H1 (cell line): ENCODE measurements at regions not wholly inside any gene's neighbourhood (a gene's known extent, or its start where the extent isn't known, plus 50 kb on each side); places are given as distances from the start of the nearest gene placed in this dataset.

ENCODE experiments used
- CTCF ChIA-PET: fragments of 300-600 bp; sonication (Branson Sonifier 250); formaldehyde crosslinking; loops from one replicate; lab custom pipeline; 2021; ENCODE audit not compliant: partially characterized antibody; lab: Charles Lee
- POLR2A ChIA-PET: fragments of 300-600 bp; sonication (Branson Sonifier 250); formaldehyde crosslinking; loops from one replicate; lab custom pipeline; 2021; ENCODE audit warnings: inconsistent platforms; ENCODE audit not compliant: partially characterized antibody; lab: Charles Lee
- DNase-seq, 2 experiments: peaks; one replicate each; pipeline versions ENCODE4 v3.0.0 to v3.0.0-alpha.2; 2010 to 2022; ENCODE audit warnings: low spot score in 2 of 2, low read depth in 1 of 2, mixed read lengths in 1 of 2
- FAIRE-seq: peaks from 2 replicates; lab custom pipeline; 2011; peaks lifted over from hg19 to GRCh38; lab: Jason Lieb, UNC
- H2AFZ ChIP-seq: 2 replicates; pipeline ENCODE4 v1.8.1; 2012; ENCODE audit warnings: low read length, inconsistent platforms
- H2AK5ac ChIP-seq: 2 replicates; pipeline ENCODE4 v1.6.1; 2013; ENCODE audit warnings: low read depth, low read length
- H2BK120ac ChIP-seq: replicated peaks from 2 replicates; pipeline ENCODE3; 2013; ENCODE audit warnings: low read depth, low read length, inconsistent platforms
- H2BK12ac ChIP-seq: 2 replicates; pipeline ENCODE4 v1.6.1; 2013; ENCODE audit warnings: low read depth, low read length
- H2BK15ac ChIP-seq: 2 replicates; pipeline ENCODE4 v1.6.1; 2013; ENCODE audit warnings: low read length
- H2BK20ac ChIP-seq: 2 replicates; pipeline ENCODE4 v1.6.1; 2013; ENCODE audit warnings: low read length
- H2BK5ac ChIP-seq: 2 replicates; pipeline ENCODE4 v1.6.1; 2013; ENCODE audit warnings: low read depth, low read length
- H3K14ac ChIP-seq: 2 replicates; pipeline ENCODE4 v1.6.1; 2013; ENCODE audit warnings: inconsistent platforms; ENCODE audit not compliant: insufficient read length
- H3K18ac ChIP-seq: 2 replicates; pipeline ENCODE4 v1.6.1; 2013; ENCODE audit warnings: low read length; ENCODE audit errors: extremely low read depth
- H3K23ac ChIP-seq: 2 replicates; pipeline ENCODE4 v1.6.1; 2013; ENCODE audit warnings: inconsistent platforms; ENCODE audit not compliant: insufficient read length
- H3K23me2 ChIP-seq: 2 replicates; pipeline ENCODE4 v1.6.1; 2013; ENCODE audit warnings: low read depth, low read length
- H3K27ac ChIP-seq: 2 replicates; pipeline ENCODE4 v1.6.1; 2011; ENCODE audit warnings: low read depth, low read length, inconsistent platforms
- H3K27me3 ChIP-seq, 4 experiments: replicated peaks in 1 of 4; 1 replicate in 1 of 4; 2 replicates in 3 of 4; pipeline versions ENCODE4 v1.6.1 to v1.8.1; 2011 to 2013; ENCODE audit warnings: low read length in 3 of 4, mild to moderate bottlenecking in 3 of 4, inconsistent platforms in 2 of 4, mixed read lengths in 2 of 4, moderate library complexity in 1 of 4; ENCODE audit not compliant: control insufficient read depth in 3 of 4, insufficient read depth in 3 of 4; ENCODE audit errors: extremely low read depth in 1 of 4
- H3K36me3 ChIP-seq, 4 experiments: 2 replicates each; pipeline versions ENCODE4 v1.6.1 to v1.8.1; 2011 to 2013; ENCODE audit warnings: mild to moderate bottlenecking in 4 of 4, low read length in 3 of 4, moderate library complexity in 2 of 4, control low read depth in 1 of 4, inconsistent platforms in 1 of 4; ENCODE audit not compliant: insufficient read depth in 4 of 4, control insufficient read depth in 2 of 4
- H3K4ac ChIP-seq: replicated peaks from 2 replicates; pipeline ENCODE3; 2013; ENCODE audit warnings: low read length, low read depth, mixed read lengths, inconsistent platforms; ENCODE audit not compliant: insufficient read length
- H3K4me1 ChIP-seq, 4 experiments: replicated peaks in 1 of 4; 1 replicate in 1 of 4; 2 replicates in 3 of 4; pipeline versions ENCODE4 v1.6.1 to v1.8.1; 2011 to 2013; ENCODE audit warnings: low read length in 3 of 4, inconsistent platforms in 2 of 4, mixed read lengths in 1 of 4; ENCODE audit not compliant: insufficient read depth in 4 of 4, control insufficient read depth in 3 of 4
- H3K4me2 ChIP-seq, 2 experiments: 2 replicates each; pipeline versions ENCODE4 v1.6.1 to v1.8.1; 2011 to 2013; ENCODE audit warnings: low read depth in 2 of 2, low read length in 2 of 2, control low read depth in 1 of 2, inconsistent platforms in 1 of 2, mild to moderate bottlenecking in 1 of 2; ENCODE audit not compliant: insufficient read depth in 1 of 2
- H3K4me3 ChIP-seq, 4 experiments: fragments of 200-600, 300-600 bp in 1 of 4; sonication (generic), shearing (Covaris generic), sonication (Bioruptor Twin) in 1 of 4; 2 replicates each; pipeline versions ENCODE4 v1.5.1 to v1.8.1; 2011 to 2016; ENCODE audit warnings: low read length in 4 of 4, low read depth in 3 of 4, control low read depth in 2 of 4, inconsistent platforms in 2 of 4, mild to moderate bottlenecking in 2 of 4, mixed read lengths in 1 of 4, moderate library complexity in 1 of 4; ENCODE audit not compliant: insufficient read depth in 2 of 4; ENCODE audit errors: extremely low read depth in 1 of 4
- H3K56ac ChIP-seq: replicated peaks from 2 replicates; pipeline ENCODE3; 2013; ENCODE audit warnings: low read depth, mild to moderate bottlenecking, mixed read lengths, low read length, inconsistent platforms; ENCODE audit not compliant: insufficient read length
- H3K79me1 ChIP-seq: 2 replicates; pipeline ENCODE4 v1.6.1; 2013; ENCODE audit warnings: low read depth, low read length, control low read depth
- H3K79me2 ChIP-seq, 2 experiments: 2 replicates each; pipeline versions ENCODE4 v1.6.1 to v1.8.1; 2012 to 2013; ENCODE audit warnings: low read length in 2 of 2, mild to moderate bottlenecking in 2 of 2, inconsistent platforms in 1 of 2; ENCODE audit not compliant: insufficient read depth in 2 of 2, control insufficient read depth in 1 of 2
- H3K9ac ChIP-seq, 4 experiments: replicated peaks in 1 of 4; 1 replicate in 1 of 4; 2 replicates in 3 of 4; pipeline versions ENCODE4 v1.6.1 to v1.8.1; 2011 to 2013; ENCODE audit warnings: low read depth in 3 of 4, low read length in 3 of 4, control low read depth in 2 of 4, mild to moderate bottlenecking in 2 of 4, moderate library complexity in 2 of 4, inconsistent platforms in 1 of 4; ENCODE audit errors: extremely low read depth in 1 of 4
- H3K9me3 ChIP-seq, 2 experiments: 2 replicates each; pipeline versions ENCODE4 v1.6.1 to v1.8.1; 2012 to 2013; ENCODE audit warnings: mild to moderate bottlenecking in 2 of 2, moderate library complexity in 2 of 2, control low read depth in 1 of 2, inconsistent platforms in 1 of 2, low read depth in 1 of 2, low read length in 1 of 2, mixed read lengths in 1 of 2; ENCODE audit not compliant: insufficient read depth in 2 of 2
- H4K20me1 ChIP-seq, 2 experiments: replicated peaks in 1 of 2; 2 replicates each; pipeline versions ENCODE3 to v1.8.1; 2011 to 2013; ENCODE audit warnings: inconsistent platforms in 2 of 2, low read length in 2 of 2, mild to moderate bottlenecking in 1 of 2; ENCODE audit not compliant: insufficient read depth in 2 of 2, control insufficient read depth in 1 of 2
- H4K5ac ChIP-seq: 2 replicates; pipeline ENCODE4 v1.6.1; 2013; ENCODE audit warnings: low read length, low read depth, mixed read lengths, inconsistent platforms; ENCODE audit not compliant: insufficient read length
- H4K8ac ChIP-seq: 2 replicates; pipeline ENCODE4 v1.8.0; 2013; ENCODE audit warnings: mild to moderate bottlenecking, moderate library complexity, low read length, inconsistent platforms; ENCODE audit not compliant: insufficient read depth; ENCODE audit errors: extremely low read depth
- H4K91ac ChIP-seq: replicated peaks from 2 replicates; pipeline ENCODE3; 2013; ENCODE audit warnings: low read length, mixed read lengths, inconsistent platforms; ENCODE audit not compliant: insufficient read length
- ATF2 ChIP-seq: IDR thresholded peaks from 2 replicates; pipeline ENCODE4 v1.6.1; 2012; ENCODE audit warnings: low read length, inconsistent platforms
- CTBP2 ChIP-seq: IDR thresholded peaks from 2 replicates; pipeline ENCODE4 v1.7.0; 2011; ENCODE audit warnings: borderline replicate concordance, mild to moderate bottlenecking, moderate library complexity, mixed read lengths, low read length; ENCODE audit not compliant: insufficient read depth, insufficient read length
- RXRA ChIP-seq: IDR thresholded peaks from 2 replicates; pipeline ENCODE4 v1.6.1; 2011; ENCODE audit warnings: low read depth, mild to moderate bottlenecking, low read length, moderate library complexity; ENCODE audit not compliant: insufficient read depth
- WGBS, 2 experiments: shearing (Covaris generic) in 1 of 2; methylation state at CpG; one replicate each; pipeline versions ENCODE4 v1.1.6 to v1.1.7; 2013 to 2015; ENCODE audit warnings: low lambda C conversion rate in 2 of 2, mixed read lengths in 2 of 2, inconsistent platforms in 1 of 2, low coverage in 1 of 2, missing lambda C conversion rate in 1 of 2; ENCODE audit not compliant: insufficient replicate concordance in 2 of 2, insufficient coverage in 1 of 2, insufficient read length in 1 of 2; ENCODE audit errors: extremely low coverage in 1 of 2, missing lambda C conversion rate in 1 of 2; 5-methylcytosine and 5-hydroxymethylcytosine counted together

GRCh38 chr16:51427085-51427484, 276.0 kb upstream of the SALL1 start:
- Histone ChIP-seq H3K27ac (no peak overlapping the region), H3K9me3 (no peaks in the 10 kb centered on the region), H2BK5ac (no peak overlapping the region), H3K27me3 (no peaks in the 10 kb centered on the region), H3K36me3 (no peaks in the 10 kb centered on the region), H2BK120ac (no peak overlapping the region), H3K56ac (no peak overlapping the region), H4K5ac (no peak overlapping the region), H3K9ac (no peak overlapping the region), H2AK5ac (no peak overlapping the region), H4K91ac (no peak overlapping the region), H3K79me2 (no peaks in the 10 kb centered on the region), H3K14ac (no peak overlapping the region), H3K23me2 (peaks cover 1% of the 10 kb centered on the region; the same call in 1 of the 2 replicates), H2AFZ (no peak overlapping the region), H2BK12ac (no peak overlapping the region), H3K4ac (no peak overlapping the region), H2BK20ac (no peak overlapping the region), H3K4me1 (peaks cover 0 to 8% (median 5%) of the 10 kb centered on the region in 4 experiments; a peak in 4 of 7 replicates), H3K4me3 (no peak overlapping the region), H3K18ac (no peak overlapping the region; the same call in 1 of the 2 replicates), H3K23ac (no peak overlapping the region), H4K8ac (no peak overlapping the region), H3K4me2 (no peak overlapping the region), H3K79me1 (no peaks in the 10 kb centered on the region), H2BK15ac (no peak overlapping the region), H4K20me1 (no peaks in the 10 kb centered on the region)
- no peak for FAIRE-seq
- DNase-seq, result no peak
- 86% methylated on average over 1 of the region's 1 CpG; no CpG with 5 or more reads in 1 of the 2 experiments for WGBS, 2 experiments
- ChIA-PET CTCF (no interaction called here), POLR2A (no interaction called here)
- TF ChIP-seq CTBP2, result no peak
- TF ChIP-seq RXRA, result no peak
- TF ChIP-seq ATF2, result no peak
